Calu3 (cell line): ENCODE measurements at regions not wholly inside any gene's neighbourhood (a gene's known extent, or its start where the extent isn't known, plus 50 kb on each side); places are given as distances from the start of the nearest gene placed in this dataset.

Source experiments
- BruUV-seq: library from RNA; stranded (reverse); fragments of 400-500 nt; replicated peaks from 2 replicates; lab custom pipeline; 2021; lab: Mats Ljungman, UMichigan
- CTCF ChIA-PET: fragments of 300-600 bp; sonication (Branson Sonifier 250); formaldehyde crosslinking; loops from one replicate; lab custom pipeline; 2022; ENCODE audit warnings: antibody characterized with exemption; lab: Charles Lee
- DNase-seq: peaks from one replicate; pipeline ENCODE4 v3.0.0; 2022
- H3K27ac Mint-ChIP-seq: one replicate; pipeline ENCODE4 v1.8.0; 2022; ENCODE audit warnings: mixed read lengths; ENCODE audit not compliant: unreplicated experiment
- H3K27me3 Mint-ChIP-seq: one replicate; pipeline ENCODE4 v1.8.0; 2022; ENCODE audit warnings: mixed read lengths; ENCODE audit not compliant: unreplicated experiment
- H3K36me3 Mint-ChIP-seq: one replicate; pipeline ENCODE4 v1.8.0; 2022; ENCODE audit warnings: mild to moderate bottlenecking, moderate library complexity, mixed read lengths; ENCODE audit not compliant: insufficient read depth, unreplicated experiment
- H3K4me1 Mint-ChIP-seq: one replicate; pipeline ENCODE4 v1.8.0; 2022; ENCODE audit warnings: mild to moderate bottlenecking, low read depth, mixed read lengths; ENCODE audit not compliant: unreplicated experiment
- H3K4me3 Mint-ChIP-seq: one replicate; pipeline ENCODE4 v1.8.0; 2022; ENCODE audit warnings: mild to moderate bottlenecking, low read depth, moderate library complexity, mixed read lengths; ENCODE audit not compliant: unreplicated experiment
- H3K9me3 Mint-ChIP-seq: one replicate; pipeline ENCODE4 v1.8.0; 2022; ENCODE audit warnings: low read depth, mixed read lengths; ENCODE audit not compliant: unreplicated experiment
- CTCF ChIP-seq: fragments of 200-600 bp; IDR thresholded peaks from one replicate; pipeline ENCODE4 v1.8.0; 2022; ENCODE audit warnings: antibody characterized with exemption; ENCODE audit not compliant: unreplicated experiment
- intact Hi-C: fragments of 100-400 bp; cut with micrococcal nuclease; formaldehyde crosslinking; loops from one replicate; pipeline ENCODE4 v1.10.0; 2022; ENCODE audit not compliant: unreplicated experiment

DNA sequence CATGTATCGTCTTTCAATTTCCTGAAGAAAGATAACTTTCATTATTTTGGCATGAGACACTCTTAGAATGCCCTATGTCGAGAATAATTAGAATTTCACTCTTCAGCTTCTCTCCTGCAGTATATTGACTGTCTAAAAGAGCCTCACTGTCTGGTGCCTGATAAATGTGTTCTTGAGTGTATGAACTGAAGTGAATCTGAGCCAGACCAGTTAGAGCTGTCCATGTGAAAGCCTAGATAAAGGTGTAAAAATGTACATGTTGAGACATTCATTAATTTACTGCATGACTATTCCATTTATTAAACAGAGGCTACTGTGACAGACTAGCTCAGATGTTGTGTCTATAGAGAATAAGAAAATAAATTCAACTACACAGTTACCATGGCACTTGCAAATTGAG lies 283.2 kb downstream of the PCDH18 start:
- Mint-ChIP-seq H3K36me3 (no peaks in the 10 kb centered on the region), H3K27ac (no peak overlapping the region), H3K9me3 (no peaks in the 10 kb centered on the region), H3K27me3 (no peaks in the 10 kb centered on the region), H3K4me3 (no peak overlapping the region), H3K4me1 (no peaks in the 10 kb centered on the region)
- no TSS peak for BruUV-seq
- no peak for TF ChIP-seq CTCF
- CTCF ChIA-PET = no interaction called here
- no peak for DNase-seq
- intact Hi-C loops = no loop called here

DNA sequence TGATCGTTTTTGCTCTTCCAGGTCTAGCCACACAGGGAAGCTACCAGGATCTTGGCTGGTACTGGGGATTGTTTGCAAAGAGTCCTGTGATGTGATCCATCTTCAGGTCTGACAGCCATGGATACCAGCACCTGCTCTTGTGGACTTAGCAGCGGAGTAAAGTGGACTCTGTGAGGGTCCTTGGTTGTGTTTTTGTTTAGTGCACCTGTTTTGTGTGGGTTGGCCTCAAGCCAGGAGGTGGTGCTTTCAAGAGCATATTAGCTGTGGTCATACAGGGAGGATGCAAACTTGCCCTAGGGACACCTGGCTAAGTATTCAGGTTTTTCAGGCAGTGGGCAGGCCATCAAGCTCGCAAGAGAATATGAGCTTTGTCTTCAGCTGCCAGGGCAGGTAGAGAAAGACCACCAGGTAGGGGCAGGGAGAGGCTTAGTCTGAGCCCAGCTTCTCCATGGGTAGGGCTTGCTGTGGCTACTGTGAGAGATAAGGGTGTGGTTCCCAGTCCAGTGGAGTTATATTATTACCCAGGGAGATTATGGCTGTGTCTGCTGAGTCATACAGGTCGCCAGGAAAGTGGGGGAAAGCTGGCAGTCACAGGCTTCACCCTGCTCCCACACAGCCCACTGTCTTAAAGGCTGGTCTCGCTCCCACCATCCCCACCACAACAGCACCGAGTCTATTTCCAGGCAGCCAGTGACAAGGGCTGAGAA lies 293.7 kb downstream of the PCDH18 start:
- H3K36me3 Mint-ChIP-seq = no peaks in the 10 kb centered on the region
- intact Hi-C loops = no loop called here
- no peaks in the 10 kb centered on the region for H3K27me3 Mint-ChIP-seq
- no peak for DNase-seq
- no peaks in the 10 kb centered on the region for H3K4me1 Mint-ChIP-seq
- H3K4me3 Mint-ChIP-seq = no peak overlapping the region
- TF ChIP-seq CTCF = no peak
- CTCF ChIA-PET = no interaction called here
- peaks cover 2% of the 10 kb centered on the region for H3K9me3 Mint-ChIP-seq
- no peak overlapping the region for H3K27ac Mint-ChIP-seq
- no TSS peak for BruUV-seq

DNA sequence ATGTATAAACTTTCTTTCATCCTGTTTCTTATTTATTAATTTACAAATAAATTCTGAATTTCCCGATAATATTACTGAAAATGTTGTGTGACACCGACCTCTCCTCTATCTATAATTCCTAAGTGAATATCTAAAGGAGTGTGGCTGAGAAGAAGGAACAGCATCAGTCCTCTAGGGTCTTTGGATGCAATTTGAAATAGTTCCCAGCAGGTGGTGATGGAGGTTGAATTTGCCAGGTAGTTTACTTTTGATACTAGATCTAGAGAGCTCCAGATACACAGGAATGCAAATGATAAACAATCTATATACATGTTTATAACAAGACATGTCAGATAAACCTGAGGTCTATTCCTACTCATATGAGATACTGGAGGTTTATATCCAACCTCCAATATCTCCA lies 305.4 kb downstream of the PCDH18 start:
- DNase-seq = peak; percentile 8
- H3K36me3 Mint-ChIP-seq = no peaks in the 10 kb centered on the region
- H3K27ac Mint-ChIP-seq = no peak overlapping the region
- CTCF ChIA-PET = no interaction called here
- H3K4me1 Mint-ChIP-seq = no peaks in the 10 kb centered on the region
- no peaks in the 10 kb centered on the region for H3K9me3 Mint-ChIP-seq
- H3K4me3 Mint-ChIP-seq = no peak overlapping the region
- no peak for TF ChIP-seq CTCF
- H3K27me3 Mint-ChIP-seq = no peaks in the 10 kb centered on the region
- intact Hi-C loops = loop anchor here (10.0 kb wide), 1 partner anchor 638 kb away; no protein-coding TSS in a partner anchor
- BruUV-seq = no TSS peak

- H3K27ac Mint-ChIP-seq = no peak overlapping the region
- CTCF ChIA-PET = no interaction called here
- no peak overlapping the region for H3K4me3 Mint-ChIP-seq
- TF ChIP-seq CTCF = no peak
- no peaks in the 10 kb centered on the region for H3K36me3 Mint-ChIP-seq
- no TSS peak for BruUV-seq
- intact Hi-C loops = loop anchor here (10.0 kb wide), 1 partner anchor 639 kb away; no protein-coding TSS in a partner anchor
- H3K27me3 Mint-ChIP-seq = no peaks in the 10 kb centered on the region
- H3K9me3 Mint-ChIP-seq = no peaks in the 10 kb centered on the region
- H3K4me1 Mint-ChIP-seq = no peaks in the 10 kb centered on the region
- DNase-seq = no peak
These were observed 306.1 kb downstream of the PCDH18 start for GRCh38 chr4:137226221-137226620.
